Thyroid gland (tissue), 4 donors: ENCODE measurements at regions not wholly inside any gene's neighbourhood (a gene's known extent, or its start where the extent isn't known, plus 50 kb on each side); places are given as distances from the start of the nearest gene placed in this dataset.

ENCODE experiments used
- DNase-seq, 2 donors: peaks; one replicate each; pipeline ENCODE4 v3.0.0-alpha.2; 2019
- H3K27ac ChIP-seq, 3 donors: fragments of 200-600 bp; sonication (generic); 1 replicate in 2 of 3; 2 replicates in 1 of 3; pipeline ENCODE4 v1.5.1; 2016 to 2019; ENCODE audit warnings: mild to moderate bottlenecking in 1 of 3, moderate library complexity in 1 of 3
- H3K27me3 ChIP-seq: fragments of 200-600 bp; sonication (generic); one replicate; pipeline ENCODE4 v1.5.1; 2019
- H3K36me3 ChIP-seq, 2 donors: fragments of 200-600 bp; sonication (generic); one replicate each; pipeline ENCODE4 v1.5.1; 2016 to 2019
- H3K4me1 ChIP-seq, 2 donors: fragments of 200-600 bp; sonication (generic); one replicate each; pipeline ENCODE4 v1.5.1; 2017 to 2019
- H3K4me3 ChIP-seq, 3 donors: fragments of 200-600 bp; sonication (generic); replicated peaks in 1 of 3; 1 replicate in 2 of 3; 2 replicates in 1 of 3; pipeline ENCODE4 v1.5.1; 2016; ENCODE audit warnings: mild to moderate bottlenecking in 1 of 3
- H3K9me3 ChIP-seq: fragments of 200-600 bp; sonication (generic); one replicate; pipeline ENCODE4 v1.5.1; 2017
- CTCF ChIP-seq, 6 experiments: fragments of 200-600 bp in 3 of 6; fragments of 450-650 bp in 3 of 6; sonication (generic) in 3 of 6; IDR thresholded peaks; one replicate each; pipeline ENCODE4 v1.5.1; 2016 to 2019; ENCODE audit warnings: antibody characterized with exemption in 6 of 6, mild to moderate bottlenecking in 2 of 6, inconsistent platforms in 1 of 6, moderate library complexity in 1 of 6
- POLR2A ChIP-seq, 2 donors: fragments of 450-650 bp; IDR thresholded peaks; one replicate each; pipeline ENCODE4 v1.6.1; 2017; ENCODE audit warnings: antibody characterized with exemption in 2 of 2, mild to moderate bottlenecking in 2 of 2, moderate library complexity in 1 of 2
- WGBS, 2 donors: methylation state at CpG; one replicate each; pipeline ENCODE4 v1.1.5; 2017; 5-methylcytosine and 5-hydroxymethylcytosine counted together
- intact Hi-C: fragments of 100-400 bp; cut with DNase I; formaldehyde crosslinking; loops from one replicate; pipeline ENCODE4 v1.15.1; 2023

GRCh38 chr12:66901138-66901932, 222.5 kb upstream of the GRIP1 start:
- Histone ChIP-seq H3K4me3 (no peak overlapping the region), H3K9me3 (no peaks in the 10 kb centered on the region), H3K27ac (no peak overlapping the region), H3K27me3 (no peaks in the 10 kb centered on the region), H3K4me1 (peaks cover 0 to 3% of the 10 kb centered on the region in 2 donors), H3K36me3 (no peaks in the 10 kb centered on the region)
- WGBS, 2 donors, result 66 to 86% methylated on average over 4 of the region's 4 CpGs
- DNase-seq, result no peak
- TF ChIP-seq CTCF (IDR thresholded peaks at IDR 0.05), result no peak
- no peak for TF ChIP-seq POLR2A (IDR thresholded peaks at IDR 0.05)
- intact Hi-C loops, result no loop called here

GRCh38 chr12:66902020-66902419, 223.1 kb upstream of the GRIP1 start:
- Histone ChIP-seq H3K27me3 (no peaks in the 10 kb centered on the region), H3K4me3 (no peak overlapping the region), H3K4me1 (peaks cover 0 to 3% of the 10 kb centered on the region in 2 donors), H3K27ac (no peak overlapping the region), H3K36me3 (no peaks in the 10 kb centered on the region), H3K9me3 (no peaks in the 10 kb centered on the region)
- TF ChIP-seq POLR2A (IDR thresholded peaks at IDR 0.05) (no peak), CTCF (IDR thresholded peaks at IDR 0.05) (no peak)
- no peak for DNase-seq
- intact Hi-C loops, result no loop called here

GRCh38 chr12:66903782-66904396, 225.0 kb upstream of the GRIP1 start:
- Histone ChIP-seq H3K36me3 (no peaks in the 10 kb centered on the region), H3K9me3 (no peaks in the 10 kb centered on the region), H3K27me3 (no peaks in the 10 kb centered on the region), H3K27ac (no peak overlapping the region), H3K4me3 (no peak overlapping the region), H3K4me1 (peaks cover 0 to 1% of the 10 kb centered on the region in 2 donors)
- intact Hi-C loops, result no loop called here
- 22 to 31% methylated on average over 1 of the region's 1 CpG for WGBS, 2 donors
- no peak for DNase-seq
- TF ChIP-seq CTCF (IDR thresholded peaks at IDR 0.05) (peak in 1 of 6 experiments; percentile 10), POLR2A (IDR thresholded peaks at IDR 0.05) (no peak)

GRCh38 chr12:66905201-66905600, 226.3 kb upstream of the GRIP1 start:
- no peak for DNase-seq
- no peaks in the 10 kb centered on the region for H3K27me3 ChIP-seq
- H3K4me1 ChIP-seq, result no peaks in the 10 kb centered on the region
- H3K36me3 ChIP-seq, result no peaks in the 10 kb centered on the region
- no peak overlapping the region for H3K27ac ChIP-seq
- no peak overlapping the region for H3K4me3 ChIP-seq
- TF ChIP-seq CTCF (IDR thresholded peaks at IDR 0.05) (no peak), POLR2A (IDR thresholded peaks at IDR 0.05) (no peak)
- no peaks in the 10 kb centered on the region for H3K9me3 ChIP-seq
- intact Hi-C loops, result no loop called here

GRCh38 chr12:66910366-66910974, 231.6 kb upstream of the GRIP1 start:
- Histone ChIP-seq H3K4me3 (no peak overlapping the region), H3K36me3 (no peaks in the 10 kb centered on the region), H3K4me1 (no peaks in the 10 kb centered on the region), H3K27me3 (no peaks in the 10 kb centered on the region), H3K27ac (no peak overlapping the region), H3K9me3 (no peaks in the 10 kb centered on the region)
- intact Hi-C loops, result no loop called here
- 87 to 94% methylated on average over 7 of the region's 7 CpGs for WGBS, 2 donors
- TF ChIP-seq CTCF (IDR thresholded peaks at IDR 0.05) (no peak), POLR2A (IDR thresholded peaks at IDR 0.05) (no peak)
- no peak for DNase-seq
